ENCODE measurements at regions not wholly inside any gene's neighbourhood (a gene's known extent, or its start where the extent isn't known, plus 50 kb on each side); places are given as distances from the start of the nearest gene placed in this dataset.

DNA sequence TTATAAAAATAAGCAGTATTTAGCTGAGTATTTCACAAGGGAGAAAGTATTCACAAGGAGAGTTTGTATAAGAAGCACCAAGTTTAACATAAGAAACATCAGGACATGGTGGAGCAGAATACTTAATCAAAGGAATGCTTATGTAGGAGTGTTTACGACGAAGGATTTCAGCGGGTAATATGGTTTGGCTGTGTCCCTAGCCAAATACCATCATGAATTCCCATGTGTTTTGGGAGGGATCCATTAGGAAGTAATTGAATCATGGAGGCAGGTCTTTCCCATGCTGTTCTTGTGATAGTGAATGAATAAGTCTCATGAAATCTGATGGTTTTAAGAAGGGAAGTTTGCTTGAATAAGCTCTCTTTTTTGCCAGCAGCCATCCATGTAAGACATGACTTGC is 1099.1 kb upstream of the ADGRB3 start:
- WGBS (ENCODE audit: insufficient coverage, low coverage, missing lambda C conversion rate): 14% methylated on average over 3 of the region's 3 CpGs
- intact Hi-C loops (cut with micrococcal nuclease): no loop called here
- Histone ChIP-seq H3K79me2 (ENCODE audit: control insufficient read depth, insufficient read depth, low read length) (no peaks in the 10 kb centered on the region), H3K4me3 (no peak overlapping the region), H3K27ac (ENCODE audit: extremely low read depth, low read depth, low read length) (no peak overlapping the region), H2AFZ (ENCODE audit: low read depth, low read length) (no peak overlapping the region), H3K4me2 (ENCODE audit: insufficient read depth, low read length) (no peak overlapping the region), H3K27me3 (ENCODE audit: control insufficient read depth in 2 of 2, insufficient read depth in 2 of 2, low read length in 2 of 2) (no peaks in the 10 kb centered on the region), H3K36me3 (ENCODE audit: control insufficient read depth, insufficient read depth, low read length) (no peaks in the 10 kb centered on the region), H3K4me1 (replicated peaks in 1 of 2; ENCODE audit: control insufficient read depth in 2 of 2, insufficient read depth in 2 of 2, low read length in 2 of 2) (no peaks in the 10 kb centered on the region), H4K20me1 (replicated peaks; ENCODE audit: control insufficient read depth, insufficient read depth, low read length) (no peaks in the 10 kb centered on the region), H3K9ac (ENCODE audit: insufficient read depth in 1 of 2, low read depth in 2 of 2, low read length in 2 of 2) (no peak overlapping the region), H3K9me3 (replicated peaks; ENCODE audit: control insufficient read depth, insufficient read depth, low read depth, low read length) (no peaks in the 10 kb centered on the region), H3K9me1 (ENCODE audit: control insufficient read depth, insufficient read depth, low read length) (no peaks in the 10 kb centered on the region)
- DNase-seq (ENCODE audit: extremely low read depth in 1 of 4, low spot score in 3 of 4) (no peak), ATAC-seq (no peak), FAIRE-seq (no peak)
- ChIA-PET CTCF (ENCODE audit: low intra/inter-chr PET ratio) (no interaction called here), POLR2A (no interaction called here)
- in situ Hi-C loops (cut with MboI): no loop called here
- BruUV-seq (replicated peaks): no TSS peak
- TF ChIP-seq, protein P1, sequence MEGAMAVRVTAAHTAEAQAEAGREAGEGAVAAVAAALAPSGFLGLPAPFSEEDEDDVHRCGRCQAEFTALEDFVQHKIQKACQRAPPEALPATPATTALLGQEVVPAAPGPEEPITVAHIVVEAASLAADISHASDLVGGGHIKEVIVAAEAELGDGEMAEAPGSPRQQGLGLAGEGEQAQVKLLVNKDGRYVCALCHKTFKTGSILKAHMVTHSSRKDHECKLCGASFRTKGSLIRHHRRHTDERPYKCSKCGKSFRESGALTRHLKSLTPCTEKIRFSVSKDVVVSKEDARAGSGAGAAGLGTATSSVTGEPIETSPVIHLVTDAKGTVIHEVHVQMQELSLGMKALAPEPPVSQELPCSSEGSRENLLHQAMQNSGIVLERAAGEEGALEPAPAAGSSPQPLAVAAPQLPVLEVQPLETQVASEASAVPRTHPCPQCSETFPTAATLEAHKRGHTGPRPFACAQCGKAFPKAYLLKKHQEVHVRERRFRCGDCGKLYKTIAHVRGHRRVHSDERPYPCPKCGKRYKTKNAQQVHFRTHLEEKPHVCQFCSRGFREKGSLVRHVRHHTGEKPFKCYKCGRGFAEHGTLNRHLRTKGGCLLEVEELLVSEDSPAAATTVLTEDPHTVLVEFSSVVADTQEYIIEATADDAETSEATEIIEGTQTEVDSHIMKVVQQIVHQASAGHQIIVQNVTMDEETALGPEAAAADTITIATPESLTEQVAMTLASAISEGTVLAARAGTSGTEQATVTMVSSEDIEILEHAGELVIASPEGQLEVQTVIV (CRISPR knock-in tag; IDR thresholded peaks at IDR 0.05; ENCODE audit: borderline replicate concordance): no peak
- TF ChIP-seq, protein P2, sequence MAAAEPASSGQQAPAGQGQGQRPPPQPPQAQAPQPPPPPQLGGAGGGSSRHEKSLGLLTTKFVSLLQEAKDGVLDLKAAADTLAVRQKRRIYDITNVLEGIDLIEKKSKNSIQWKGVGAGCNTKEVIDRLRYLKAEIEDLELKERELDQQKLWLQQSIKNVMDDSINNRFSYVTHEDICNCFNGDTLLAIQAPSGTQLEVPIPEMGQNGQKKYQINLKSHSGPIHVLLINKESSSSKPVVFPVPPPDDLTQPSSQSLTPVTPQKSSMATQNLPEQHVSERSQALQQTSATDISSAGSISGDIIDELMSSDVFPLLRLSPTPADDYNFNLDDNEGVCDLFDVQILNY (CRISPR knock-in tag; IDR thresholded peaks at IDR 0.05): no peak
- TF ChIP-seq ZBTB17 (CRISPR knock-in tag; IDR thresholded peaks at IDR 0.05) (no peak), NFXL1 (CRISPR knock-in tag; IDR thresholded peaks at IDR 0.05) (no peak), KLF10 (CRISPR knock-in tag; IDR thresholded peaks at IDR 0.05) (no peak), RAD21 (CRISPR knock-in tag; conservative IDR thresholded peaks at IDR 0.05 in 1 of 2, IDR thresholded peaks at IDR 0.05 in 1 of 2) (no peak), SRSF3 (IDR thresholded peaks at IDR 0.05; ENCODE audit: insufficient read depth, low read length) (no peak), ADNP (tag; IDR thresholded peaks at IDR 0.05) (no peak), RBM22 (IDR thresholded peaks at IDR 0.05; ENCODE audit: low read depth, low read length, poor library complexity, severe bottlenecking) (no peak)
- TF ChIP-seq, protein P3, sequence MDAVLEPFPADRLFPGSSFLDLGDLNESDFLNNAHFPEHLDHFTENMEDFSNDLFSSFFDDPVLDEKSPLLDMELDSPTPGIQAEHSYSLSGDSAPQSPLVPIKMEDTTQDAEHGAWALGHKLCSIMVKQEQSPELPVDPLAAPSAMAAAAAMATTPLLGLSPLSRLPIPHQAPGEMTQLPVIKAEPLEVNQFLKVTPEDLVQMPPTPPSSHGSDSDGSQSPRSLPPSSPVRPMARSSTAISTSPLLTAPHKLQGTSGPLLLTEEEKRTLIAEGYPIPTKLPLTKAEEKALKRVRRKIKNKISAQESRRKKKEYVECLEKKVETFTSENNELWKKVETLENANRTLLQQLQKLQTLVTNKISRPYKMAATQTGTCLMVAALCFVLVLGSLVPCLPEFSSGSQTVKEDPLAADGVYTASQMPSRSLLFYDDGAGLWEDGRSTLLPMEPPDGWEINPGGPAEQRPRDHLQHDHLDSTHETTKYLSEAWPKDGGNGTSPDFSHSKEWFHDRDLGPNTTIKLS (IDR thresholded peaks at IDR 0.05; ENCODE audit: borderline replicate concordance, low read depth): no peak
- TF ChIP-seq, protein P4, sequence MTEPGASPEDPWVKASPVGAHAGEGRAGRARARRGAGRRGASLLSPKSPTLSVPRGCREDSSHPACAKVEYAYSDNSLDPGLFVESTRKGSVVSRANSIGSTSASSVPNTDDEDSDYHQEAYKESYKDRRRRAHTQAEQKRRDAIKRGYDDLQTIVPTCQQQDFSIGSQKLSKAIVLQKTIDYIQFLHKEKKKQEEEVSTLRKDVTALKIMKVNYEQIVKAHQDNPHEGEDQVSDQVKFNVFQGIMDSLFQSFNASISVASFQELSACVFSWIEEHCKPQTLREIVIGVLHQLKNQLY (CRISPR knock-in tag; conservative IDR thresholded peaks at IDR 0.05): no peak
- TF ChIP-seq, protein P5, sequence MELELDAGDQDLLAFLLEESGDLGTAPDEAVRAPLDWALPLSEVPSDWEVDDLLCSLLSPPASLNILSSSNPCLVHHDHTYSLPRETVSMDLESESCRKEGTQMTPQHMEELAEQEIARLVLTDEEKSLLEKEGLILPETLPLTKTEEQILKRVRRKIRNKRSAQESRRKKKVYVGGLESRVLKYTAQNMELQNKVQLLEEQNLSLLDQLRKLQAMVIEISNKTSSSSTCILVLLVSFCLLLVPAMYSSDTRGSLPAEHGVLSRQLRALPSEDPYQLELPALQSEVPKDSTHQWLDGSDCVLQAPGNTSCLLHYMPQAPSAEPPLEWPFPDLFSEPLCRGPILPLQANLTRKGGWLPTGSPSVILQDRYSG (tag; conservative IDR thresholded peaks at IDR 0.05; ENCODE audit: low read depth): no peak
- TF ChIP-seq, protein P6, sequence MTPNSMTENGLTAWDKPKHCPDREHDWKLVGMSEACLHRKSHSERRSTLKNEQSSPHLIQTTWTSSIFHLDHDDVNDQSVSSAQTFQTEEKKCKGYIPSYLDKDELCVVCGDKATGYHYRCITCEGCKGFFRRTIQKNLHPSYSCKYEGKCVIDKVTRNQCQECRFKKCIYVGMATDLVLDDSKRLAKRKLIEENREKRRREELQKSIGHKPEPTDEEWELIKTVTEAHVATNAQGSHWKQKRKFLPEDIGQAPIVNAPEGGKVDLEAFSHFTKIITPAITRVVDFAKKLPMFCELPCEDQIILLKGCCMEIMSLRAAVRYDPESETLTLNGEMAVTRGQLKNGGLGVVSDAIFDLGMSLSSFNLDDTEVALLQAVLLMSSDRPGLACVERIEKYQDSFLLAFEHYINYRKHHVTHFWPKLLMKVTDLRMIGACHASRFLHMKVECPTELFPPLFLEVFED (CRISPR knock-in tag; conservative IDR thresholded peaks at IDR 0.05): no peak

All from K562 (cell line).